OCI-LY1 (cell line): ENCODE measurements at regions not wholly inside any gene's neighbourhood (a gene's known extent, or its start where the extent isn't known, plus 50 kb on each side); places are given as distances from the start of the nearest gene placed in this dataset.

Source experiments
- H2AFZ ChIP-seq: fragments of 200-600 bp; sonication (generic), shearing (Covaris generic); 2 replicates; pipeline ENCODE4 v1.6.0; 2014; ENCODE audit warnings: antibody characterized with exemption, mild to moderate bottlenecking, low read length
- H3F3A ChIP-seq: fragments of 200-600 bp; sonication (generic), shearing (Covaris generic); 2 replicates; pipeline ENCODE4 v1.6.0; 2014; ENCODE audit warnings: mild to moderate bottlenecking, antibody characterized with exemption, low read length, moderate library complexity; ENCODE audit not compliant: insufficient read depth
- H3K27ac ChIP-seq: fragments of 200-600 bp; sonication (generic); 2 replicates; pipeline ENCODE4 v1.5.1; 2014; ENCODE audit warnings: low read length, mixed run types, mild to moderate bottlenecking, low read depth; ENCODE audit not compliant: poor library complexity, severe bottlenecking
- H3K27me3 ChIP-seq: fragments of 200-600 bp; sonication (generic); 2 replicates; pipeline ENCODE4 v1.6.0; 2014; ENCODE audit warnings: antibody characterized with exemption, mild to moderate bottlenecking, low read length, moderate library complexity; ENCODE audit not compliant: insufficient read depth
- H3K36me3 ChIP-seq: fragments of 200-600 bp; sonication (generic); 2 replicates; pipeline ENCODE4 v1.6.1; 2014; ENCODE audit warnings: mild to moderate bottlenecking, antibody characterized with exemption, low read length, moderate library complexity, mixed read lengths; ENCODE audit not compliant: insufficient read depth
- H3K4me1 ChIP-seq: fragments of 200-600 bp; sonication (generic); 2 replicates; pipeline ENCODE4 v1.5.1; 2014; ENCODE audit warnings: mild to moderate bottlenecking, low read length, moderate library complexity; ENCODE audit not compliant: insufficient read depth, severe bottlenecking
- H3K4me2 ChIP-seq: fragments of 200-600 bp; sonication (generic), shearing (Covaris generic); 2 replicates; pipeline ENCODE4 v1.6.1; 2014; ENCODE audit warnings: low read length
- H3K4me3 ChIP-seq: fragments of 200-600 bp; sonication (generic); 2 replicates; pipeline ENCODE4 v1.5.1; 2014; ENCODE audit warnings: low read length, low read depth, mild to moderate bottlenecking, mixed read lengths; ENCODE audit not compliant: poor library complexity, severe bottlenecking
- H3K79me2 ChIP-seq: fragments of 200-600 bp; shearing (Covaris generic); 2 replicates; pipeline ENCODE4 v1.6.1; 2016; ENCODE audit warnings: mixed run types, low read length, mixed read lengths; ENCODE audit not compliant: insufficient read depth
- H3K9ac ChIP-seq: fragments of 200-600 bp; sonication (generic), shearing (Covaris generic); 2 replicates; pipeline ENCODE4 v1.6.1; 2014; ENCODE audit warnings: mild to moderate bottlenecking, low read length, mixed read lengths
- H3K9me2 ChIP-seq: fragments of 200-600 bp; sonication (generic), shearing (Covaris generic); 2 replicates; pipeline ENCODE4 v1.6.1; 2014; ENCODE audit warnings: low read depth, mild to moderate bottlenecking, low read length, mixed read lengths
- H3K9me3 ChIP-seq: fragments of 200-600 bp; shearing (Covaris generic); 2 replicates; pipeline ENCODE4 v1.6.1; 2014; ENCODE audit warnings: low read length, mixed read lengths
- H4K20me1 ChIP-seq: fragments of 200-600 bp; sonication (generic), shearing (Covaris generic); 2 replicates; pipeline ENCODE4 v1.6.0; 2016; ENCODE audit warnings: mild to moderate bottlenecking, low read length; ENCODE audit not compliant: insufficient read depth
- CTCF ChIP-seq: fragments of 200-600 bp; sonication (generic), shearing (Covaris generic); IDR thresholded peaks from 2 replicates; pipeline ENCODE4 v1.5.1; 2017; ENCODE audit warnings: mild to moderate bottlenecking, antibody characterized with exemption, low read length, moderate library complexity, mixed read lengths
- EZH2 ChIP-seq: fragments of 200-600 bp; sonication (generic), shearing (Covaris generic); IDR thresholded peaks from 2 replicates; pipeline ENCODE4 v1.8.0; 2017; ENCODE audit warnings: borderline replicate concordance, mixed run types, mild to moderate bottlenecking, antibody characterized with exemption, low read length, moderate library complexity, mixed read lengths

GRCh38 chr18:14974088-14974487 is 226.1 kb downstream of the ANKRD30B start:
- TF ChIP-seq EZH2, result no peak
- no peak for TF ChIP-seq CTCF
- H3K27me3 ChIP-seq, result no peaks in the 10 kb centered on the region

DNA sequence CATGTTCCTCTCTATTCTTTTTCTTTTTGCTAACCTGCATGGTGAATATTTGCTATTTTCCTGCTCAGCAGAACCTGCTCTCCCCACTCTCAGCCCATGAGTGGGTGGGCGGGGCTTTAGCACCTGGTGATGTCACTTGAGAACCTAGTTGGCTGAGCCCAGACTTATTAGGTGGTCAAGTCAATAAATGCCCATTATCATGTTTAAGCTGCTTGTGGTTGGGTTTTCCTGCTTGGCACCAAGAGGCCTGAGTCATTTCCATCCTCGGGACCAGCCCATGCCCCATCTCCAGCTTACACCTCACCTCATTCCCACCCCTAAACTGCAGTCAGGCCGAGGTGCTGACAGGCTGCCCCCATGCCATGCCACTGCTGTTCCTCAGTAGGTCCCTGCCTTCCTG is 226.6 kb downstream of the ANKRD30B start:
- Histone ChIP-seq H4K20me1 (no peaks in the 10 kb centered on the region), H3K9ac (no peak overlapping the region), H3K4me2 (no peak overlapping the region), H3K9me2 (no peaks in the 10 kb centered on the region), H3K9me3 (no peaks in the 10 kb centered on the region), H3K79me2 (no peaks in the 10 kb centered on the region), H3F3A (no peaks in the 10 kb centered on the region), H3K4me1 (peaks cover 6% of the 10 kb centered on the region), H3K27me3 (no peaks in the 10 kb centered on the region), H3K4me3 (no peak overlapping the region), H2AFZ (no peak overlapping the region), H3K27ac (no peak overlapping the region), H3K36me3 (no peaks in the 10 kb centered on the region)
- no peak for TF ChIP-seq CTCF
- TF ChIP-seq EZH2, result no peak

More at GRCh38 chr18:14974088-14974487, 226.1 kb downstream of the ANKRD30B start:
- no peaks in the 10 kb centered on the region for H3K9me2 ChIP-seq
- no peak overlapping the region for H2AFZ ChIP-seq
- H3F3A ChIP-seq, result no peaks in the 10 kb centered on the region
- no peaks in the 10 kb centered on the region for H3K36me3 ChIP-seq
- H3K4me2 ChIP-seq, result no peak overlapping the region
- H3K79me2 ChIP-seq, result no peaks in the 10 kb centered on the region
- H3K4me3 ChIP-seq, result no peak overlapping the region
- no peaks in the 10 kb centered on the region for H4K20me1 ChIP-seq
- H3K27ac ChIP-seq, result no peak overlapping the region
- no peaks in the 10 kb centered on the region for H3K9me3 ChIP-seq
- H3K4me1 ChIP-seq, result peaks cover 11% of the 10 kb centered on the region
- H3K9ac ChIP-seq, result no peak overlapping the region

DNA sequence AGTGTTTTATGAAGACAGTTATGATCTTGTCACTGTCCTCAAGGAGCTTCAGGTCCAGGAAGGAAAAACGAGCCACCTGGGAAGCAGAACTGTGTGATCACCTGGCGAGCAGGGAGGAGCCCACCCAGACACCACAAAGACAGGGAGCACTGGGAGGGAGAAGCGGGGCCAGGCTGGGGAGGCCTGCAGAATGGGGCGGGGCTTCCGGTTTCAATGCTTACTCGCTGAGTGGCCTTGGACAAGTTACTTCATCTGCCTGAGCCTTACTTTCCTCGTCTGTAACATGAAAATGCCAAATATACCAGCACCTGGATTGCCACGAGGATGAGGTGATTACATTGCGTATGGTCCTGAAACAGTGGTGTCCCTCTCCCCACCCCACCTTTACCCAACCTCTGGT is 227.5 kb downstream of the ANKRD30B start:
- Histone ChIP-seq H2AFZ (no peak overlapping the region), H3K79me2 (no peaks in the 10 kb centered on the region), H3K4me1 (no peaks in the 10 kb centered on the region), H3K9me2 (no peaks in the 10 kb centered on the region), H3K4me2 (no peak overlapping the region), H3K36me3 (no peaks in the 10 kb centered on the region), H3F3A (no peaks in the 10 kb centered on the region), H4K20me1 (no peaks in the 10 kb centered on the region), H3K9me3 (no peaks in the 10 kb centered on the region), H3K4me3 (no peak overlapping the region), H3K27ac (no peak overlapping the region), H3K9ac (no peak overlapping the region), H3K27me3 (no peaks in the 10 kb centered on the region)
- TF ChIP-seq EZH2, result no peak
- TF ChIP-seq CTCF, result no peak
